H1 (cell line): ENCODE measurements at regions not wholly inside any gene's neighbourhood (a gene's known extent, or its start where the extent isn't known, plus 50 kb on each side); places are given as distances from the start of the nearest gene placed in this dataset.

ENCODE experiments used
- BACH1 ChIP-seq: IDR thresholded peaks from 2 replicates; pipeline ENCODE4 v1.6.1; 2012; ENCODE audit warnings: low read length, improper control_type of control experiment
- KDM4A ChIP-seq: IDR thresholded peaks from one replicate; pipeline ENCODE4 v1.7.1; 2012; ENCODE audit warnings: low read depth, mild to moderate bottlenecking, moderate library complexity, low read length, inconsistent platforms; ENCODE audit not compliant: severe bottlenecking
- NANOG ChIP-seq: IDR thresholded peaks from 2 replicates; pipeline ENCODE4 v1.6.1; 2011; ENCODE audit warnings: low read length, low read depth, mild to moderate bottlenecking, inconsistent platforms; ENCODE audit not compliant: insufficient read depth, poor library complexity, severe bottlenecking
- RFX5 ChIP-seq: IDR thresholded peaks from 2 replicates; pipeline ENCODE4 v1.6.1; 2011; ENCODE audit warnings: low read depth, low read length, improper control_type of control experiment, borderline replicate concordance
- TF ChIP-seq, protein P1 (sequence below): IDR thresholded peaks from 2 replicates; pipeline ENCODE4 v1.6.1; 2012; ENCODE audit warnings: inconsistent platforms
- TF ChIP-seq, protein P2 (sequence below): fragments of 300-600 bp; sonication (generic); IDR thresholded peaks from 2 replicates; pipeline ENCODE4 v1.7.1; 2012; ENCODE audit warnings: low read length, moderate library complexity, mild to moderate bottlenecking, inconsistent platforms; ENCODE audit not compliant: insufficient replicate concordance

DNA sequence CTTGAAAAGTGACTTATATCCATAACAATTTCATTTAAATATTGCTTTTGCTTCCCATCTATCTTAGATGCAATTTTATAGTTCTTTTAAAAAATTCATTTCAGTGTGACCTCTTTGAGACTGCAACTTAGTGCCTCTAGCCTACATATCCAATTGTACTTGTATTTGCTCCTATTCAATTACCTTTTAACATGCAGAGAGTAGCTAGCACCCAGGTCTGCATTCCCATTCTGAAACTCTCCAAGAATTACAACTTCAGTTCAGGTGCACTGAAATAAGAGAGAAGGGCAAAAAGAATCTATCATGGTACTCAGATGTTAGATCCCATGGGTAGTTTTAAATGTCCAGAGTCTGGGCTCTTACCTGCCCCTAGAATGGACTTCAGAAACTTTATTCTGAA lies 765.4 kb upstream of the SLC35B3 start (continued):
- TF ChIP-seq KDM4A (no peak), RFX5 (no peak), NANOG (no peak), BACH1 (no peak)
- TF ChIP-seq, protein P1, sequence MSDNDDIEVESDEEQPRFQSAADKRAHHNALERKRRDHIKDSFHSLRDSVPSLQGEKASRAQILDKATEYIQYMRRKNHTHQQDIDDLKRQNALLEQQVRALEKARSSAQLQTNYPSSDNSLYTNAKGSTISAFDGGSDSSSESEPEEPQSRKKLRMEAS = no peak
- TF ChIP-seq, protein P2, sequence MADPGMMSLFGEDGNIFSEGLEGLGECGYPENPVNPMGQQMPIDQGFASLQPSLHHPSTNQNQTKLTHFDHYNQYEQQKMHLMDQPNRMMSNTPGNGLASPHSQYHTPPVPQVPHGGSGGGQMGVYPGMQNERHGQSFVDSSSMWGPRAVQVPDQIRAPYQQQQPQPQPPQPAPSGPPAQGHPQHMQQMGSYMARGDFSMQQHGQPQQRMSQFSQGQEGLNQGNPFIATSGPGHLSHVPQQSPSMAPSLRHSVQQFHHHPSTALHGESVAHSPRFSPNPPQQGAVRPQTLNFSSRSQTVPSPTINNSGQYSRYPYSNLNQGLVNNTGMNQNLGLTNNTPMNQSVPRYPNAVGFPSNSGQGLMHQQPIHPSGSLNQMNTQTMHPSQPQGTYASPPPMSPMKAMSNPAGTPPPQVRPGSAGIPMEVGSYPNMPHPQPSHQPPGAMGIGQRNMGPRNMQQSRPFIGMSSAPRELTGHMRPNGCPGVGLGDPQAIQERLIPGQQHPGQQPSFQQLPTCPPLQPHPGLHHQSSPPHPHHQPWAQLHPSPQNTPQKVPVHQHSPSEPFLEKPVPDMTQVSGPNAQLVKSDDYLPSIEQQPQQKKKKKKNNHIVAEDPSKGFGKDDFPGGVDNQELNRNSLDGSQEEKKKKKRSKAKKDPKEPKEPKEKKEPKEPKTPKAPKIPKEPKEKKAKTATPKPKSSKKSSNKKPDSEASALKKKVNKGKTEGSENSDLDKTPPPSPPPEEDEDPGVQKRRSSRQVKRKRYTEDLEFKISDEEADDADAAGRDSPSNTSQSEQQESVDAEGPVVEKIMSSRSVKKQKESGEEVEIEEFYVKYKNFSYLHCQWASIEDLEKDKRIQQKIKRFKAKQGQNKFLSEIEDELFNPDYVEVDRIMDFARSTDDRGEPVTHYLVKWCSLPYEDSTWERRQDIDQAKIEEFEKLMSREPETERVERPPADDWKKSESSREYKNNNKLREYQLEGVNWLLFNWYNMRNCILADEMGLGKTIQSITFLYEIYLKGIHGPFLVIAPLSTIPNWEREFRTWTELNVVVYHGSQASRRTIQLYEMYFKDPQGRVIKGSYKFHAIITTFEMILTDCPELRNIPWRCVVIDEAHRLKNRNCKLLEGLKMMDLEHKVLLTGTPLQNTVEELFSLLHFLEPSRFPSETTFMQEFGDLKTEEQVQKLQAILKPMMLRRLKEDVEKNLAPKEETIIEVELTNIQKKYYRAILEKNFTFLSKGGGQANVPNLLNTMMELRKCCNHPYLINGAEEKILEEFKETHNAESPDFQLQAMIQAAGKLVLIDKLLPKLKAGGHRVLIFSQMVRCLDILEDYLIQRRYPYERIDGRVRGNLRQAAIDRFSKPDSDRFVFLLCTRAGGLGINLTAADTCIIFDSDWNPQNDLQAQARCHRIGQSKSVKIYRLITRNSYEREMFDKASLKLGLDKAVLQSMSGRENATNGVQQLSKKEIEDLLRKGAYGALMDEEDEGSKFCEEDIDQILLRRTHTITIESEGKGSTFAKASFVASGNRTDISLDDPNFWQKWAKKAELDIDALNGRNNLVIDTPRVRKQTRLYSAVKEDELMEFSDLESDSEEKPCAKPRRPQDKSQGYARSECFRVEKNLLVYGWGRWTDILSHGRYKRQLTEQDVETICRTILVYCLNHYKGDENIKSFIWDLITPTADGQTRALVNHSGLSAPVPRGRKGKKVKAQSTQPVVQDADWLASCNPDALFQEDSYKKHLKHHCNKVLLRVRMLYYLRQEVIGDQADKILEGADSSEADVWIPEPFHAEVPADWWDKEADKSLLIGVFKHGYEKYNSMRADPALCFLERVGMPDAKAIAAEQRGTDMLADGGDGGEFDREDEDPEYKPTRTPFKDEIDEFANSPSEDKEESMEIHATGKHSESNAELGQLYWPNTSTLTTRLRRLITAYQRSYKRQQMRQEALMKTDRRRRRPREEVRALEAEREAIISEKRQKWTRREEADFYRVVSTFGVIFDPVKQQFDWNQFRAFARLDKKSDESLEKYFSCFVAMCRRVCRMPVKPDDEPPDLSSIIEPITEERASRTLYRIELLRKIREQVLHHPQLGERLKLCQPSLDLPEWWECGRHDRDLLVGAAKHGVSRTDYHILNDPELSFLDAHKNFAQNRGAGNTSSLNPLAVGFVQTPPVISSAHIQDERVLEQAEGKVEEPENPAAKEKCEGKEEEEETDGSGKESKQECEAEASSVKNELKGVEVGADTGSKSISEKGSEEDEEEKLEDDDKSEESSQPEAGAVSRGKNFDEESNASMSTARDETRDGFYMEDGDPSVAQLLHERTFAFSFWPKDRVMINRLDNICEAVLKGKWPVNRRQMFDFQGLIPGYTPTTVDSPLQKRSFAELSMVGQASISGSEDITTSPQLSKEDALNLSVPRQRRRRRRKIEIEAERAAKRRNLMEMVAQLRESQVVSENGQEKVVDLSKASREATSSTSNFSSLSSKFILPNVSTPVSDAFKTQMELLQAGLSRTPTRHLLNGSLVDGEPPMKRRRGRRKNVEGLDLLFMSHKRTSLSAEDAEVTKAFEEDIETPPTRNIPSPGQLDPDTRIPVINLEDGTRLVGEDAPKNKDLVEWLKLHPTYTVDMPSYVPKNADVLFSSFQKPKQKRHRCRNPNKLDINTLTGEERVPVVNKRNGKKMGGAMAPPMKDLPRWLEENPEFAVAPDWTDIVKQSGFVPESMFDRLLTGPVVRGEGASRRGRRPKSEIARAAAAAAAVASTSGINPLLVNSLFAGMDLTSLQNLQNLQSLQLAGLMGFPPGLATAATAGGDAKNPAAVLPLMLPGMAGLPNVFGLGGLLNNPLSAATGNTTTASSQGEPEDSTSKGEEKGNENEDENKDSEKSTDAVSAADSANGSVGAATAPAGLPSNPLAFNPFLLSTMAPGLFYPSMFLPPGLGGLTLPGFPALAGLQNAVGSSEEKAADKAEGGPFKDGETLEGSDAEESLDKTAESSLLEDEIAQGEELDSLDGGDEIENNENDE = no peak
